ENCODE measurements at regions not wholly inside any gene's neighbourhood (a gene's known extent, or its start where the extent isn't known, plus 50 kb on each side); places are given as distances from the start of the nearest gene placed in this dataset.

GRCh38 chr2:215742021-215742420 is 271.3 kb downstream of the MREG start:
- no peak overlapping the region for H3K4me2 ChIP-seq (ENCODE audit: low read length)
- no peak overlapping the region for H3K9ac ChIP-seq (ENCODE audit: low read length)
- no peaks in the 10 kb centered on the region for H4K20me1 ChIP-seq (ENCODE audit: insufficient read depth)
- H3K36me3 ChIP-seq (ENCODE audit: insufficient read depth, low read length) = no peaks in the 10 kb centered on the region
- H3K9me3 ChIP-seq (ENCODE audit: low read length) = no peaks in the 10 kb centered on the region
- no peak overlapping the region for H3K4me3 ChIP-seq (ENCODE audit: low read length)
- H3K9me2 ChIP-seq (ENCODE audit: insufficient read depth, low read length) = no peaks in the 10 kb centered on the region
- H3K27me3 ChIP-seq (ENCODE audit: insufficient read depth, low read depth, low read length) = no peaks in the 10 kb centered on the region
- no peak overlapping the region for H2AFZ ChIP-seq (ENCODE audit: low read depth, low read length)
- no peaks in the 10 kb centered on the region for H3K79me2 ChIP-seq (replicated peaks; ENCODE audit: insufficient read depth, low read length)
- TF ChIP-seq SMC3 (conservative IDR thresholded peaks at IDR 0.05; ENCODE audit: poor library complexity) = no peak
- no peak for TF ChIP-seq EZH2 (IDR thresholded peaks at IDR 0.05; ENCODE audit: borderline replicate concordance, insufficient read depth, low read length, poor library complexity, severe bottlenecking)
- no peak for TF ChIP-seq RAD21 (conservative IDR thresholded peaks at IDR 0.05)
- no peak for TF ChIP-seq TAF1 (IDR thresholded peaks at IDR 0.05; ENCODE audit: low read depth)
- TF ChIP-seq REST (IDR thresholded peaks at IDR 0.05; ENCODE audit: borderline replicate concordance) = no peak
- TF ChIP-seq CTCF (IDR thresholded peaks at IDR 0.05; ENCODE audit: poor library complexity, severe bottlenecking) = no peak
- no peak for TF ChIP-seq MXI1 (conservative IDR thresholded peaks at IDR 0.05; ENCODE audit: poor library complexity, severe bottlenecking)
- no peak for TF ChIP-seq EP300 (conservative IDR thresholded peaks at IDR 0.05; ENCODE audit: poor library complexity, severe bottlenecking)
- H3K27ac ChIP-seq (ENCODE audit: low read length) = no peak overlapping the region
- no peaks in the 10 kb centered on the region for H3F3A ChIP-seq (ENCODE audit: insufficient read depth, low read length, poor library complexity, severe bottlenecking)

- no peak overlapping the region for H3K4me2 ChIP-seq (ENCODE audit: low read length)
These were observed 273.3 kb downstream of the MREG start for GRCh38 chr2:215740071-215740470.

More at GRCh38 chr2:215740071-215740470, 273.3 kb downstream of the MREG start:
- H3K4me3 ChIP-seq (ENCODE audit: low read length) = no peak overlapping the region
- no peaks in the 10 kb centered on the region for H3K9me3 ChIP-seq (ENCODE audit: low read length)
- H3K36me3 ChIP-seq (ENCODE audit: insufficient read depth, low read length) = no peaks in the 10 kb centered on the region
- no peak overlapping the region for H2AFZ ChIP-seq (ENCODE audit: low read depth, low read length)
- H3K27me3 ChIP-seq (ENCODE audit: insufficient read depth, low read depth, low read length) = no peaks in the 10 kb centered on the region
- no peak overlapping the region for H3K27ac ChIP-seq (ENCODE audit: low read length)
- no peak overlapping the region for H3K9ac ChIP-seq (ENCODE audit: low read length)
- no peaks in the 10 kb centered on the region for H4K20me1 ChIP-seq (ENCODE audit: insufficient read depth)
- no peaks in the 10 kb centered on the region for H3F3A ChIP-seq (ENCODE audit: insufficient read depth, low read length, poor library complexity, severe bottlenecking)
- H3K9me2 ChIP-seq (ENCODE audit: insufficient read depth, low read length) = no peaks in the 10 kb centered on the region
- no peaks in the 10 kb centered on the region for H3K79me2 ChIP-seq (replicated peaks; ENCODE audit: insufficient read depth, low read length)
- TF ChIP-seq EZH2 (IDR thresholded peaks at IDR 0.05; ENCODE audit: borderline replicate concordance, insufficient read depth, low read length, poor library complexity, severe bottlenecking) (no peak), EP300 (conservative IDR thresholded peaks at IDR 0.05; ENCODE audit: poor library complexity, severe bottlenecking) (no peak), REST (IDR thresholded peaks at IDR 0.05; ENCODE audit: borderline replicate concordance) (no peak), CTCF (IDR thresholded peaks at IDR 0.05; ENCODE audit: poor library complexity, severe bottlenecking) (no peak), MXI1 (conservative IDR thresholded peaks at IDR 0.05; ENCODE audit: poor library complexity, severe bottlenecking) (no peak), POLR2AphosphoS5 (IDR thresholded peaks at IDR 0.05) (no peak), RAD21 (conservative IDR thresholded peaks at IDR 0.05) (no peak), SMC3 (conservative IDR thresholded peaks at IDR 0.05; ENCODE audit: poor library complexity) (no peak), TAF1 (IDR thresholded peaks at IDR 0.05; ENCODE audit: low read depth) (no peak)

Measured in neural cell (in vitro differentiated cells).